Smooth muscle cell (in vitro differentiated cells): ENCODE measurements at regions not wholly inside any gene's neighbourhood (a gene's known extent, or its start where the extent isn't known, plus 50 kb on each side); places are given as distances from the start of the nearest gene placed in this dataset.
A peak's percentile ranks its signal among the peaks of the same experiment; 100 is the strongest.

ENCODE experiments used
- DNase-seq: peaks from one replicate; lab custom pipeline; 2025; ENCODE audit not compliant: unreplicated experiment; lab: John Stamatoyannopoulos, UW
- H2AFZ ChIP-seq: fragments of 200-600 bp; sonication (generic); 2 replicates; pipeline ENCODE4 v1.6.0; 2016; ENCODE audit warnings: antibody characterized with exemption, low read depth, mild to moderate bottlenecking
- H3F3A ChIP-seq: fragments of 200-600 bp; sonication (generic); 2 replicates; pipeline ENCODE4 v1.6.0; 2017; ENCODE audit warnings: antibody characterized with exemption, low read depth
- H3K27ac ChIP-seq: fragments of 200-600 bp; sonication (generic); 2 replicates; pipeline ENCODE4 v1.5.1; 2016; ENCODE audit warnings: low read depth, mild to moderate bottlenecking
- H3K27me3 ChIP-seq: fragments of 200-600 bp; sonication (generic); 2 replicates; pipeline ENCODE4 v1.6.1; 2016; ENCODE audit warnings: low read depth, mild to moderate bottlenecking
- H3K36me3 ChIP-seq: fragments of 200-600 bp; sonication (generic); 2 replicates; pipeline ENCODE4 v1.5.1; 2016; ENCODE audit warnings: low read depth
- H3K4me1 ChIP-seq: fragments of 200-600 bp; sonication (generic); 2 replicates; pipeline ENCODE4 v1.5.1; 2016; ENCODE audit warnings: low read depth
- H3K4me2 ChIP-seq: fragments of 200-600 bp; sonication (generic); 2 replicates; pipeline ENCODE4 v1.6.0; 2016; ENCODE audit warnings: mild to moderate bottlenecking
- H3K4me3 ChIP-seq: fragments of 200-600 bp; sonication (generic); 2 replicates; pipeline ENCODE4 v1.5.1; 2016; ENCODE audit warnings: mild to moderate bottlenecking
- H3K79me2 ChIP-seq: fragments of 200-600 bp; sonication (generic); 2 replicates; pipeline ENCODE4 v1.6.0; 2016; ENCODE audit warnings: low read depth, mild to moderate bottlenecking
- H3K9ac ChIP-seq: fragments of 200-600 bp; sonication (generic); 2 replicates; pipeline ENCODE4 v1.6.0; 2016; ENCODE audit warnings: low read depth
- H3K9me3 ChIP-seq: fragments of 200-600 bp; sonication (generic); replicated peaks from 2 replicates; pipeline ENCODE4 v1.5.1; 2016; ENCODE audit warnings: low read depth
- H4K20me1 ChIP-seq: fragments of 200-600 bp; sonication (generic); 2 replicates; pipeline ENCODE4 v1.6.0; 2016; ENCODE audit warnings: low read depth
- CTCF ChIP-seq: fragments of 200-600 bp; sonication (generic); IDR thresholded peaks from 2 replicates; pipeline ENCODE4 v1.5.1; 2017; ENCODE audit warnings: borderline replicate concordance, mild to moderate bottlenecking, antibody characterized with exemption; ENCODE audit not compliant: insufficient read depth, poor library complexity, severe bottlenecking
- WGBS: methylation state at CpG from one replicate; pipeline ENCODE4 v1.1.7; 2016; ENCODE audit warnings: low lambda C conversion rate; 5-methylcytosine and 5-hydroxymethylcytosine counted together

- H3K79me2 ChIP-seq: no peaks in the 10 kb centered on the region
- no peak for DNase-seq
- no peaks in the 10 kb centered on the region for H3K4me1 ChIP-seq
- no peak overlapping the region for H3K4me3 ChIP-seq
- no peaks in the 10 kb centered on the region for H3K36me3 ChIP-seq
- H4K20me1 ChIP-seq: no peaks in the 10 kb centered on the region
- H3K9ac ChIP-seq: no peak overlapping the region
- H3K27ac ChIP-seq: no peak overlapping the region
- WGBS: 66% methylated on average over 6 of the region's 6 CpGs
- no peaks in the 10 kb centered on the region for H3F3A ChIP-seq
- H3K9me3 ChIP-seq: no peaks in the 10 kb centered on the region
- H3K4me2 ChIP-seq: no peak overlapping the region
- H2AFZ ChIP-seq: no peak overlapping the region
- H3K27me3 ChIP-seq: no peaks in the 10 kb centered on the region
- no peak for TF ChIP-seq CTCF
These were observed 142.0 kb downstream of the TRIM29 start for GRCh38 chr11:119995730-119996491.

GRCh38 chr11:119993722-119994121 is 144.2 kb downstream of the TRIM29 start:
- Histone ChIP-seq H3F3A (no peaks in the 10 kb centered on the region), H3K9me3 (no peaks in the 10 kb centered on the region), H3K9ac (no peak overlapping the region), H3K27me3 (no peaks in the 10 kb centered on the region), H3K36me3 (no peaks in the 10 kb centered on the region), H3K27ac (no peak overlapping the region), H3K4me2 (no peak overlapping the region), H3K79me2 (no peaks in the 10 kb centered on the region), H3K4me3 (no peak overlapping the region), H3K4me1 (no peaks in the 10 kb centered on the region), H2AFZ (no peak overlapping the region), H4K20me1 (no peaks in the 10 kb centered on the region)
- DNase-seq: no peak
- TF ChIP-seq CTCF: no peak
- 76% methylated on average over 4 of the region's 4 CpGs for WGBS

GRCh38 chr11:119992171-119993051 is 145.5 kb downstream of the TRIM29 start:
- Histone ChIP-seq H3K27ac (no peak overlapping the region), H2AFZ (no peak overlapping the region), H4K20me1 (no peaks in the 10 kb centered on the region), H3K4me2 (peak overlapping the region; percentile 50), H3K4me1 (no peaks in the 10 kb centered on the region), H3K4me3 (no peak overlapping the region), H3K9ac (no peak overlapping the region), H3K36me3 (no peaks in the 10 kb centered on the region), H3K27me3 (no peaks in the 10 kb centered on the region), H3F3A (no peaks in the 10 kb centered on the region), H3K9me3 (no peaks in the 10 kb centered on the region), H3K79me2 (no peaks in the 10 kb centered on the region)
- 57% methylated on average over 23 of the region's 23 CpGs for WGBS
- no peak for DNase-seq
- TF ChIP-seq CTCF: no peak
